Medulla oblongata (tissue), 1 donor: ENCODE measurements at regions not wholly inside any gene's neighbourhood (a gene's known extent, or its start where the extent isn't known, plus 50 kb on each side); places are given as distances from the start of the nearest gene placed in this dataset.

ENCODE experiments used
- DNase-seq: peaks from one replicate; pipeline ENCODE4 v3.0.0-alpha.2; 2015; ENCODE audit errors: extremely low spot score

DNA sequence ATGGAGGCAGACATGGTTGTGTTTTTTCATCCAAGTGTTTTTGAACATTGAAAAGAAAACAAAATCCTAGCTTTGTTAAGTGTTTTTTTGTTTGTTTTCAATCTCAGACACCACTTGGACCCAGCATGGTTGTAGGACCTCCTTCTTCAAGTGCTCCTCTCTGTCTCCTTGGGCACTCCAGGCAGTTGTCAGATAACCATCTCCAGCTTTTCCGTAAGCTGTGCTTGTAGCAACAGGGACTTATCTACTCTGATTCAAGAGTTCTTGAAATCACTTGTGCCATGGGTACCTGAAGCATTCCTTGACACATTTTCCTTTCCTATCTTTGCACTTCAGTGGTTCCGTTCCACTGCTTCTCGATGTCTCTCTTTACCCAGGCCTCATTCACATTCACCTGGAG, 334.9 kb upstream of the DDX53 start:
- DNase-seq, result no peak

- no peak for DNase-seq
Observed at GRCh38 chrX:22665818-22666217, 333.9 kb upstream of the DDX53 start.

DNA sequence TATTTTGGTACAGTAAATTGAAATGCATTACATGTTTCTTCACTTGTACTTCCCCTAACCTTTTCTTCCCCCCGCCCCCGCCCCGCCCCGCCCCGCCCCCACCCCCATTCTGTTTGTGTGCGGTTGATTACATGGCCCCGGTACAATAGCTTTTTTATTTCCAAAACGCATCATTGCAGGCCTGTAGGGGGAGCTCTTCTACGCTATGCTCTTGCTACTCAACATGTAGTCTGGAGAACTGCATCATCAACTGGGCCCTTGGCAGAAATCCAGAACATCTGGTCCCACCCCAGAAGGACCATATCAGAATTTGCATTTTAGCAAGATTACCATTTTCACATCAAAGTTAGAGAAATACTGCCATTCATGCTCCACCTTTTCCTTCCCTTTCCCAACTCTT, 333.3 kb upstream of the DDX53 start:
- DNase-seq, result peak; percentile 15

GRCh38 chrX:22674932-22675331, 324.8 kb upstream of the DDX53 start:
- no peak for DNase-seq

GRCh38 chrX:22686138-22686541, 313.6 kb upstream of the DDX53 start:
- DNase-seq, result peak; percentile 2

GRCh38 chrX:22689290-22689689, 310.5 kb upstream of the DDX53 start:
- DNase-seq, result no peak

DNA sequence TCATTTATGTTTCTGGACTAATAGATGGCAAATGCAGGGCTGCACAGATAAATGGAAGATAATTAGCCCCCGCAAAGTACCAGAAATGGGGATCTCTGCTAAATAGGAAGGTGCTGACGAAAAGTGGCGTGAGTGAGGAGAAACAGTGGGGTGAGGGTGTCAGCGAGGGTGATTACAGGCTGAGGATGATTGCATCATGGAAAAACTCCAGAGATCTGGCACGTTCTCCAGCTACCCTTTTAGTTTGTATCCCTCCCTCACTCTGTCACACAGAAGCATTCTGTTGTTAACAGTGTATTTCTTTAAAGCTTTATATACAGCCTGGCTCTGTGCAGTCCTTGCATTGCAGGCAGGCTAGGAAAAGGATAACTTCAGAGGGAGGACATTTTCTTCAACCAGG, 309.6 kb upstream of the DDX53 start:
- no peak for DNase-seq

- no peak for DNase-seq
Observed at GRCh38 chrX:22691966-22692565, 307.7 kb upstream of the DDX53 start.

DNA sequence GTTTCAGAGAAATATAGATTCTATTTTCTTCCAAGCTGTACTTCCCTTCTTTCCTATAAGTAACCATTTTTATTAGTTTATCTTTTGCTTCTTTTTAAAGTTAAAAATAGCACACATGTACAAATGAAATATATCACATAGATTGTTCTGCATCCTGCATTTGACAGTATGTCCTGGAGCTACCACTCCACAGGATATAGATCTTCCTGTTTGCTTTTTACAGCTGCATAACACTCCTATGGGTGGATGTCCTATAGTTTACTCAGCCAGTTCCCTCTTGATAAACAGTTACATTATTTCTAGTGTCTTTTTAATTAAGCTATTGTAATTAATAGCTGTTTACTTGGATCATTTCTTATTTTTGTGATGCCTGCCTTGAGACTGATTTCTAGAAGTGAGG, 301.6 kb upstream of the DDX53 start:
- no peak for DNase-seq

- DNase-seq, result no peak
Observed at GRCh38 chrX:22699581-22700091, 300.1 kb upstream of the DDX53 start.

DNA sequence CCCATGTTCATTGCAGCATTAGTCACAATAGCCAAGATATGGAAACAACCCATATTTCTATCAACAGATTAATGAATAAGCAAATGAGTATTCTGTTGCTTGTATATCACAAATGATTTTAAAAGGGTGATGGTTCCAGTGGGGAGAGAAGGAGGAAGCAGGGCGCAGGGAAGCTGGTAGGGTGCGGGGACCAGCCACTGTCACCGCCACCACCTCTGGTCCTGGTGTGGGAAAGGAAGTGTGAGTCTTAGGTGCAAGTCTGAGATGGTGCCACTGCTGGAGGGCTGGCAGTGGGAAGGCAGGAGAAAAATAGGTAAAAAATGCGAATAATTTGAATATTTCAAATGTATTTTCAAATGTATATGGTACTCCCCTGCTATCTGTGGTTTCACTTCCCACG, 286.8 kb upstream of the DDX53 start:
- no peak for DNase-seq

GRCh38 chrX:22730542-22730941, 269.2 kb upstream of the DDX53 start:
- DNase-seq, result no peak

GRCh38 chrX:22737541-22737940, 262.2 kb upstream of the DDX53 start:
- no peak for DNase-seq

- DNase-seq, result no peak
Observed at GRCh38 chrX:22739276-22739675, 260.5 kb upstream of the DDX53 start.

GRCh38 chrX:22740836-22741235, 258.9 kb upstream of the DDX53 start:
- no peak for DNase-seq

DNA sequence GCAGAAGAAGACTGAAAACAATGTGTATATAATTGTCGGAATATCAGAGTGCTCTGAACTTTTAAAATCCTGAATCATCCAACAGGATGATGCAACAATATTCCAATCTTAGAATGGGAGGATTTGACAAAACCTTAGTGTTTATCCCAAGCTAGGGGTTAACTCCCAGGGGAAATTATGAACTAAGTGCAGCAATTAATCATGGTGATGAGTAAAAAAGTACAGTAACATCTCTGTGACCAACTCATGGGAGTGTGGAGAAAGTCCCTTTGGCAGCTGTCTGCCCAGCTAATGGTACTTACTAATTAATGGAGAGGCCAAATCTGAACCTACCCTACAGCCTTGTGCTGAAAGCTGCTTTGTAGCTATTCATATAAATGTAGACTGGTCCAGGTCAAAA, 257.6 kb upstream of the DDX53 start:
- DNase-seq, result no peak

DNA sequence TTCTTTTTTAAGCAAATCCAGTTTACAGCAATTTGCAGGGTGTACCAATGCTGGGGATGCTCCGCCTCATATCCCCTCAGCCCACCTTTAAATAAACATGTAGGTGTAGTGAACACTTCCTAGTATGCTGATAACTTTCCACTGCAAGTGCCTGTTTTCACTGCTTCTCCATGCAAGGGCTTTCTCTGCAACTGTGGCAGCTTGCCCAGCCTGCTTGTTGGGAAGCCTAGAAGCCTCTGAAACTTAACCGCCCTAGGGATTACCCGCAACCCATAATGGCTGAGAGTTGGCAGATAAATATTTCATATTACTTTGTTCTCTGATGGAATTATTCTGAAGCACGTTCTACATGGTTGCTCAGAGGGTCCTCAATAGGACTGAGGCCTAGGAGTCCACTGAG, 253.7 kb upstream of the DDX53 start:
- peak; percentile 6 for DNase-seq

DNA sequence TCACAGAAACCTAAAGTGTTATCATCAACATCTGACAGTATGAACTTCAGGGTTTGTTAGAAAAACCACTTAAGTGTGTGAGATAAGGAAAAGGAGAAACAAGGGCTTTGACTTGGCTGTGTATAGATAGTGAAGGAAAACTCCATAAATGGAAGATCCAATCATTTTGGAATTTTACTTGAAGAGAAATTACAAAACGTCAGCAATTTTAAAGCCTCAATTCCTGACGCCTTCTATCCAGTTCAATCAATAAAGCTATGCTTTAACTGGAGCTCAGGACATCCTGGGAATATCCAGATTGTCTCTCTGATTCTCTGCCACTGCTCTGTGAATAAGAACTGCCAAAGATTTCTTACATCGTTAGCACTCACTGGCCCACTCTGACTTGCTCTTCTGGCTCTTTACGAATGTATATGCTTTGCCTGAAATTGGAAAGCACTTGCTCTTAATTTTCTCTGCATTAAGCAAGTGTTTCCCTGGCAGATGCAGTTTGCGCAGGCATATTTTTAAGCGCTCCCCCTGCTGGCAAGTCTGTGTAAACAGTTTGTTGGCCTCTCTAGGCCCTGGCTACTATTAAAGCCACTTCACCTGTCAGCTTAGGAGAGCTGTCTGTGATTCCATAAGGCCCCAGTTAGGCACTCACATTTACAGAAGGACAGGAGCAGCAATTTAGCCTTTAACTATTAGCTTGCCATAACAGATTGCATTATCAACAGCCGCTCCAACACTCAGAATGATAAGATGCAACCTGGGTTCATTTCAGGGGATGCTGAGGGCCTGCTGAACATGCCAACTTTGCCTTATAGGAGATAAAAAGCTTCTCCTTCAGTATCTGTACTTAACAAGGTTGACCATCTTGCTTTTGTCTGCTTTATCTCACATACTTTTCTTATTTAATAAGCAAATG, 251.4 kb upstream of the DDX53 start:
- peak; percentile 41 for DNase-seq

GRCh38 chrX:22758807-22759481, 240.8 kb upstream of the DDX53 start:
- DNase-seq, result no peak

- DNase-seq, result no peak
Observed at GRCh38 chrX:22760513-22761057, 239.2 kb upstream of the DDX53 start.

DNA sequence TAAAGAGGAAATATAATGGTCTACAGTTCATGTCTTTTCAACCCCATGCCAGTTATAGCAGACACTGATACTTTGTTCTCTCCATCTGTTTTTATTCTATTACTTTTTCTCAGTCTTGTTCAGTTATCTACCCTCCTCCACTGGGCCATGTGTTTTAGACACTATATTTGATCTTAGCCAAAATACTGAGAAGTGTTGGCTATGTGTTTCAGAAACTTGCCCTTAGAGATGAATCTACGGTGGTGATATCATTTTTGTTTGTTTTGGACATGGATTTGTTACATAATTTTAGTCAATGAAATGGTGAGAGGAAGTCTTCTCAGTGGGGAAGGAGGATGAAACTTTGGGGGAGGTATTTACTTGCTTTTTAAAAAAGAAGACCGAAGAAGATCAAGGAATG, 211.5 kb upstream of the DDX53 start:
- no peak for DNase-seq

- DNase-seq, result no peak
Observed at GRCh38 chrX:22795671-22796070, 204.1 kb upstream of the DDX53 start.
